K562 (cell line): ENCODE measurements at regions not wholly inside any gene's neighbourhood (a gene's known extent, or its start where the extent isn't known, plus 50 kb on each side); places are given as distances from the start of the nearest gene placed in this dataset.

Experiments
- ATAC-seq: fragments of 200-7000 bp; cut with Tn5 transposase; 3 replicates; pipeline ENCODE4 v1.9.1; 2020; ENCODE audit warnings: moderate library complexity
- BruUV-seq: library from RNA; stranded (reverse); fragments of 400-500 nt; replicated peaks from 2 replicates; lab custom pipeline; 2021; lab: Mats Ljungman, UMichigan
- CTCF ChIA-PET: fragments of 300-600 bp; formaldehyde crosslinking; extraction: SDS; loops from one replicate; lab custom pipeline; 2021; ENCODE audit warnings: low intra/inter-chr PET ratio; lab: Yijun Ruan, JAX
- POLR2A ChIA-PET: fragments of 300-600, 350-650 bp; sonication (Branson Sonifier 250); formaldehyde crosslinking; extraction: SDS; loops from one replicate; lab custom pipeline; 2021; ENCODE audit warnings: antibody characterized with exemption, inconsistent platforms; lab: Yijun Ruan, JAX
- DNase-seq, 4 experiments: peaks; one replicate each; pipeline versions ENCODE4 v3.0.0 to v3.0.0-alpha.2; 2011 to 2018; ENCODE audit warnings: low spot score in 3 of 4, mixed read lengths in 3 of 4; ENCODE audit errors: extremely low read depth in 1 of 4
- FAIRE-seq: peaks from 2 replicates; lab custom pipeline; 2011; peaks lifted over from hg19 to GRCh38; lab: Jason Lieb, UNC
- H2AFZ ChIP-seq: 2 replicates; pipeline ENCODE4 v1.6.0; 2011; ENCODE audit warnings: low read depth, low read length, control low read depth, inconsistent platforms
- H3K27ac ChIP-seq: fragments of 200-600 bp; 3 replicates; pipeline ENCODE4 v1.8.0; 2011; ENCODE audit warnings: low read depth, mild to moderate bottlenecking, control low read depth, inconsistent platforms, low read length, moderate library complexity, mixed read lengths; ENCODE audit errors: extremely low read depth
- H3K27me3 ChIP-seq, 2 experiments: fragments of 300-600 bp in 1 of 2; 2 replicates in 1 of 2; 3 replicates in 1 of 2; pipeline versions ENCODE4 v1.6.0 to v1.8.0; 2011; ENCODE audit warnings: inconsistent platforms in 2 of 2, low read length in 2 of 2, mild to moderate bottlenecking in 1 of 2, mixed read lengths in 1 of 2, moderate library complexity in 1 of 2; ENCODE audit not compliant: control insufficient read depth in 2 of 2, insufficient read depth in 2 of 2
- H3K36me3 ChIP-seq: fragments of 300-600 bp; 3 replicates; pipeline ENCODE4 v1.8.0; 2011; ENCODE audit warnings: mild to moderate bottlenecking, low read length, inconsistent platforms; ENCODE audit not compliant: control insufficient read depth, insufficient read depth
- H3K4me1 ChIP-seq, 2 experiments: fragments of 200-600 bp in 1 of 2; replicated peaks in 1 of 2; 2 replicates in 1 of 2; 3 replicates in 1 of 2; pipeline versions ENCODE4 v1.5.1 to v1.8.0; 2011; ENCODE audit warnings: inconsistent platforms in 2 of 2, low read length in 2 of 2, mild to moderate bottlenecking in 1 of 2, mixed read lengths in 1 of 2, moderate library complexity in 1 of 2; ENCODE audit not compliant: control insufficient read depth in 2 of 2, insufficient read depth in 2 of 2
- H3K4me2 ChIP-seq: 2 replicates; pipeline ENCODE4 v1.6.1; 2011; ENCODE audit warnings: low read length, control low read depth, inconsistent platforms, mixed read lengths; ENCODE audit not compliant: insufficient read depth
- H3K4me3 ChIP-seq: fragments of 200-600 bp; sonication (generic), shearing (Covaris generic); 2 replicates; pipeline ENCODE4 v1.5.1; 2016; ENCODE audit warnings: control low read depth, inconsistent platforms
- H3K79me2 ChIP-seq: fragments of 200-600 bp; 3 replicates; pipeline ENCODE4 v1.8.0; 2011; ENCODE audit warnings: low read length, inconsistent platforms; ENCODE audit not compliant: control insufficient read depth, insufficient read depth
- H3K9ac ChIP-seq, 2 experiments: 2 replicates each; pipeline versions ENCODE4 v1.6.0 to v1.6.1; 2011; ENCODE audit warnings: low read depth in 2 of 2, low read length in 2 of 2, control low read depth in 1 of 2, inconsistent platforms in 1 of 2, mild to moderate bottlenecking in 1 of 2, mixed read lengths in 1 of 2; ENCODE audit not compliant: insufficient read depth in 1 of 2
- H3K9me1 ChIP-seq: one replicate; pipeline ENCODE4 v1.6.0; 2011; ENCODE audit warnings: inconsistent platforms, mild to moderate bottlenecking, low read length, moderate library complexity; ENCODE audit not compliant: control insufficient read depth, insufficient read depth
- H3K9me3 ChIP-seq: replicated peaks from 2 replicates; pipeline ENCODE4 v1.5.1; 2011; ENCODE audit warnings: low read depth, low read length, inconsistent platforms; ENCODE audit not compliant: control insufficient read depth, insufficient read depth
- H4K20me1 ChIP-seq: replicated peaks from 2 replicates; pipeline ENCODE4 v1.6.1; 2011; ENCODE audit warnings: low read length, inconsistent platforms, mixed read lengths; ENCODE audit not compliant: control insufficient read depth, insufficient read depth
- ARID4B ChIP-seq: sonication (generic); formaldehyde crosslinking; IDR thresholded peaks from 2 replicates; pipeline ENCODE4 v1.8.0; 2022; ENCODE audit warnings: mild to moderate bottlenecking, missing genetic modification reagents
- CREBBP ChIP-seq: IDR thresholded peaks from one replicate; pipeline ENCODE4 v1.6.1; 2012; ENCODE audit warnings: low read depth, mild to moderate bottlenecking, control low read depth, inconsistent platforms, low read length
- FOXP1 ChIP-seq: sonication (generic); formaldehyde crosslinking; IDR thresholded peaks from 2 replicates; pipeline ENCODE4 v1.8.0; 2022; ENCODE audit warnings: mild to moderate bottlenecking, missing genetic modification reagents
- HES1 ChIP-seq: fragments of 450-650 bp; IDR thresholded peaks from 2 replicates; pipeline ENCODE4 v1.6.1; 2016; ENCODE audit warnings: low read depth, mild to moderate bottlenecking, moderate library complexity
- NCOA4 ChIP-seq: fragments of 450-650 bp; IDR thresholded peaks from 2 replicates; pipeline ENCODE4 v1.6.1; 2018; ENCODE audit warnings: mild to moderate bottlenecking; ENCODE audit not compliant: partially characterized antibody
- NR0B1 ChIP-seq: fragments of 450-650 bp; IDR thresholded peaks from one replicate; pipeline ENCODE4 v1.6.1; 2018; ENCODE audit warnings: mild to moderate bottlenecking, moderate library complexity; ENCODE audit not compliant: partially characterized antibody
- PRPF4 ChIP-seq: fragments of 200-400 bp; formaldehyde crosslinking; IDR thresholded peaks from one replicate; pipeline ENCODE4 v1.6.1; 2017; ENCODE audit warnings: low read length, low read depth, mild to moderate bottlenecking; ENCODE audit not compliant: insufficient read depth, poor library complexity, severe bottlenecking
- TEAD1 ChIP-seq, 2 experiments: fragments of 450-650 bp in 1 of 2; sonication (generic) in 1 of 2; formaldehyde crosslinking; IDR thresholded peaks; 2 replicates each; pipeline versions ENCODE4 v1.4.0 to v1.8.0; 2020 to 2022; ENCODE audit warnings: mild to moderate bottlenecking in 2 of 2, missing genetic modification reagents in 1 of 2
- ZFX ChIP-seq: sonication (generic); formaldehyde crosslinking; IDR thresholded peaks from 2 replicates; pipeline ENCODE4 v1.8.0; 2022; ENCODE audit warnings: mild to moderate bottlenecking, missing genetic modification reagents, moderate library complexity
- ZNF408 ChIP-seq: fragments of 250-450 bp; sonication (Bioruptor Pico); IDR thresholded peaks from 2 replicates; pipeline ENCODE4 v1.4.0; 2020; ENCODE audit warnings: low read depth, mild to moderate bottlenecking, moderate library complexity
- ZNF445 ChIP-seq: fragments of 250-450 bp; sonication (Bioruptor Pico); IDR thresholded peaks from 2 replicates; pipeline ENCODE4 v1.4.0; 2020; ENCODE audit warnings: low read depth, mild to moderate bottlenecking, moderate library complexity
- ZNF644 ChIP-seq: fragments of 200-800 bp; sonication (Bioruptor generic); IDR thresholded peaks from 2 replicates; pipeline ENCODE4 v1.6.1; 2016; ENCODE audit warnings: low read depth, missing genetic modification characterization, missing compliant biosample characterization
- ZNF764 ChIP-seq: fragments of 250-450 bp; sonication (Bioruptor Pico); IDR thresholded peaks from 2 replicates; pipeline ENCODE4 v1.4.0; 2020; ENCODE audit warnings: low read depth, mild to moderate bottlenecking, moderate library complexity
- WGBS: fragments of 100-300 bp; shearing (Covaris generic); methylation state at CpG from one replicate; pipeline ENCODE4 v1.1.6; 2016; ENCODE audit warnings: low coverage, mixed read lengths; ENCODE audit not compliant: insufficient coverage; ENCODE audit errors: missing lambda C conversion rate; 5-methylcytosine and 5-hydroxymethylcytosine counted together
- in situ Hi-C: fragments of 300-500 bp; cut with MboI; formaldehyde crosslinking; loops from 4 replicates; pipeline ENCODE4 v1.15.0; 2018; ENCODE audit warnings: inconsistent platforms, mixed read lengths
- intact Hi-C: fragments of 100-400 bp; cut with micrococcal nuclease; formaldehyde crosslinking; loops from 2 replicates; pipeline ENCODE4 v1.14.2; 2022

- TF ChIP-seq NR0B1, result no peak
Measured at GRCh38 chr2:16828044-16828827, 162.6 kb upstream of the CYRIA start (continued).

GRCh38 chr2:16824472-16824871, 158.8 kb upstream of the CYRIA start:
- Histone ChIP-seq H3K4me2 (no peak overlapping the region), H4K20me1 (no peaks in the 10 kb centered on the region), H3K27ac (no peak overlapping the region), H3K36me3 (no peaks in the 10 kb centered on the region), H3K27me3 (no peaks in the 10 kb centered on the region), H3K9me3 (no peaks in the 10 kb centered on the region), H2AFZ (no peak overlapping the region), H3K9ac (no peak overlapping the region), H3K4me1 (no peaks in the 10 kb centered on the region), H3K4me3 (no peak overlapping the region), H3K79me2 (no peaks in the 10 kb centered on the region), H3K9me1 (no peaks in the 10 kb centered on the region)
- ChIA-PET CTCF (no interaction called here), POLR2A (no interaction called here)
- WGBS, result 0% methylated on average over 1 of the region's 1 CpG
- ATAC-seq, result no peak
- in situ Hi-C loops (no loop called here), intact Hi-C loops (no loop called here)
- no peak for DNase-seq
- TF ChIP-seq HES1 (no peak), FOXP1 (CRISPR knock-in tag) (no peak), ZNF445 (CRISPR knock-in tag) (no peak), NCOA4 (no peak), CREBBP (no peak), ZNF408 (CRISPR knock-in tag) (no peak), ARID4B (CRISPR knock-in tag) (no peak), ZNF764 (CRISPR knock-in tag) (no peak), TEAD1 (CRISPR knock-in tag; IDR thresholded peaks at IDR 0.05) (no peak), PRPF4 (no peak), ZNF644 (tag) (no peak), ZFX (CRISPR knock-in tag) (no peak)
- FAIRE-seq, result no peak
- no TSS peak for BruUV-seq
